Fibroblast of skin of back (primary cell): ENCODE measurements at regions not wholly inside any gene's neighbourhood (a gene's known extent, or its start where the extent isn't known, plus 50 kb on each side); places are given as distances from the start of the nearest gene placed in this dataset.

Experiments used
- DNase-seq: peaks from one replicate; pipeline ENCODE4 v3.0.0-alpha.2; 2013

- no peak for DNase-seq
Observed at GRCh38 chr5:24272741-24273140, 372.0 kb downstream of the CDH10 start.

DNA sequence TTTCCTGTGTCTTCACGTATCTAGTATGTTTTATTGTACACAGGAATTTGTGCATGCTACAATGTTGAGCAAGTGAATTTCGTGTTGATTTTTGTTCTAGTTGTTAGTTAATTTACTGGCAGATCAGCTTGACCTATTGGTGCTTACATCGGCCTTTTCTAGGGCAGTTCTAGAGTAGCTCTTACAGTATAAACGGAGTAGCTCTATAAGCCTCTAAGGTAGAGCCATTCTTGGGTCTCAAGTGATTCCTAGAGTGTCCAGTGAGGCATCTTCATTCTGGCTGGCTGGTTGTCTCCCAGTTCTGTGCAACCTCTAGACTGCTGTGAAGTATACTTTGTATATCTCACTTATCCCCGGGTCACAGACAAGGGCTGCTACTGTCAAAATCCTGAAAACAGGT, 364.6 kb downstream of the CDH10 start:
- no peak for DNase-seq

DNA sequence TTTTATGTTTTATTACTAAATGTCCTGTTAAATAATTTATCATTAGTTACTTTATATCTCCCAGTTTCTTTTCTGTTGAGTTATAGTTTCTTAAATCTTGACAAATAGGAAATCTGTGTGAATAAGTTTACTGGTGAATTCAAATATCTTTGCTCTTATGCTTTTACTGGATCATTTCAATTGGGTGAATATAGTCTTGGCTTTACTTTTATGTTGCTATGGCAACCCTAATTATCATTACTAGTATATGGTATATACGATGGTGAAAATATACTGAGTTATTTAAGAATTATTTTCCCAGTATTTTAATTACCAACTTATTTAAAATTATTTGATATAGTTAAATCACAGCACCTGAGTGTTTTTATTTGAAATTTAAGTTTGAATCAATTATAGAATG, 363.0 kb downstream of the CDH10 start:
- no peak for DNase-seq

GRCh38 chr5:24289582-24290335, 355.0 kb downstream of the CDH10 start:
- no peak for DNase-seq

DNA sequence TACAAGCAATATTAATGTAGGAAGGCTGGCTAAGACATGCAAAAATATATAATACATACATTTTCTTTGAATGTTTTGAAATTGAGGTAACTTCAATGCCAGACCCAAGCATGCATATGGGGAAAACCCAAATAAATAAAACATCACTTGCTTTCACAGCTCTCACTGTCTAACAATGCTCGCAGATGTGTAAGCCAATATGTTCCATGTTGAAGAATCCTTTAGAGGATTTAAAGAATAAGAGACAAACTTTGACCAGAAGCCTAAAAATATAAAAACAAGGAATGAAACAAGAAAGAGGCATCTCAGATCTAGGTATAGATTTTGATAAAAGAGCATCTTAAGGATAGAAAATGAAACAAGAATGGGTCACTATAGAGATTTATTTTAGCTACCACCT, 354.2 kb downstream of the CDH10 start:
- no peak for DNase-seq

DNA sequence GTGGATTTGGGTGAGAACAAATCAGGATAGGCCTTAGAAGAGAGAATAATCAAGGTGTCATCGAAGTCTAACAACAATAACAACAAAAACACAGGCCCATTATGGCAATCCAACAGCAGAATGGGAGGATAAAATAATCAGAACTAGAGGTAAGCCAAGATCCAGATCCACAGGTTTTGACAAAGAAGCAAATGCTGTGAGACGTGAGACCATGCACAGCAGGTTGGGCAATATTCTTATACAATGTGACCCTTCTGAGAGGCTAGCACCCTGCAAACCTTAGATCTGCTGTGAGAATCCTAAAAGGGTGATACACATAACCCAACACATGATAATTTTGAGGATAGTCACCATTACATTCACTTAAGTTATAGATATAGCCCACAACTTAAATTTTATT, 352.9 kb downstream of the CDH10 start:
- DNase-seq: no peak

- no peak for DNase-seq
Observed at GRCh38 chr5:24294333-24294732, 350.4 kb downstream of the CDH10 start.

DNA sequence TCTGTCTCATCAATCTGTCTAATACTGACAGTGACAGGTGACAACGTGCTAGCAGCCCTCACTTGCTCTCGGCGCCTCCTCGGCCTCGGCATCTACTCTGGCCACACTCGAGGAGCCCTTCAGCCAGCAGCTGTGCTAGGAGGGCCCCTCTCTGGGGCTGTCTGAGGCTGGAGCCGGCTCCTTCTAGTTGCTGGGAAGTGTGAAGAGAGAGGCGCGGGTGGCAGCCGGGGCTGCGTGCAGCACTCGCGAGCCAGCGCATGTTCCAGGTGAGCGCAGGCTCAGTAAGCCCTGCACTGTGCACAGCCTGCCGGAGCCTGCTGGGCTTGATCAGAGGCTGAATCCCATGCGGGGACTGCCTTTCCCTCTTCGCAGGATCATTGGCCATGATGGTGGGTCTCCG, 330.7 kb downstream of the CDH10 start:
- DNase-seq: no peak

DNA sequence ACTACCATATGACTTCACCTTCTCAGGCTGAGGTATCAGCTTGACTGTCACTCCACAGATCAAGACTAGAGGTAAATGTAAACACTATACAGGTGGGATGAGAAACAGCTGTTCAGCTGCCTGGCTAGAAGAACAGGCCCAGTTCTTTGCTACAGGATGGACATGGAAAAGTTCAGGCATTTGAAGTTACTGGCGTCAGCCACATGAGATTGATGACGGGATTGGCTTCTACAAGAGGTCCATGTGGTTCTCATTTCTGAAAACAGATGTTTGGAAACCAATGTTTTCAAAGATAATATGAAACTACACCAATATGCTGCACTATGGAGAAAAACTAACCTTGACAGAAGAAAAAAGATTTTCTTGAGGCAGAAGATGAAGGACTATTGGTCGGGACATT, 324.1 kb downstream of the CDH10 start:
- DNase-seq: no peak

- DNase-seq: no peak
Observed at GRCh38 chr5:24325306-24325832, 319.4 kb downstream of the CDH10 start.

DNA sequence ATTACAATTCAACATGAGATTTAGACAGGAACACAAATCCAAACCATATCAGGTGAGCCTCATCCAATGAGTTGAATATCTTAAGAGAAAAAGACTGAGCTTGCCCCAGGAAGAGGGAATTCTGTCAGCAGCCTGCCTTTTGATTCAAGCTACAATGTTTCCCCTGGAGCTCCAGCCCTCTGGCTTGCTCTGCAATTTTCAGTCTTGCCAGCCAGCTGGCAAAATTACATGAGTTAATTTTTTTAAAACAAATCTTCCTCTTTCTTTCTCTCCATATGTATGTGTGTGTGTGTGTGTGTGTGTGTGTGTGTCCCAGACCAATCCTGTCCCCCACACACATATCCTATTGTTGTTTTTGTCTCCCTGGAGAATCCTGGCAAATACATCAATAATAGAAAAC, 313.2 kb downstream of the CDH10 start:
- no peak for DNase-seq

GRCh38 chr5:24347158-24347557, 297.6 kb downstream of the CDH10 start:
- DNase-seq: no peak

DNA sequence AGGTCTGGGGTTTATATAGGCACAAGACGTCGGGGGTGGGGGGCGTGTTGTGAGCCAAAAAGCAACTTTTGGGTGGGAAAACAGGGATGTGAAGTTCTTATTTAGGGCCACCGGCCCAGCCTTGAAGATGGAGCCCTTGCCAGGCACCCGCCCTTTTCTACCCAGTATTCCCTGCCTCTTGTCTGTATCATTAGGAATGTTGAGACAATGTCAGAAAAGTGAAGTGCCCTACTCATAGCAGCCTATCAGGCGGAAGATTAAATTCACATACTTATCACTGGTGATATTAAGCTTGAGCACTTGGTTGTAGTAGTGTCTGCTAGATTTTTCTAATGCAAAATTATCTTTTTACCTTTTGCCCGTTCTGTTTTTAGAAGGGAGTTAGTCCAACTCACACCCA, 293.5 kb downstream of the CDH10 start:
- no peak for DNase-seq

GRCh38 chr5:24353016-24353415, 291.8 kb downstream of the CDH10 start:
- no peak for DNase-seq

- DNase-seq: no peak
Observed at GRCh38 chr5:24353611-24354010, 291.2 kb downstream of the CDH10 start.

- DNase-seq: no peak
Observed at GRCh38 chr5:24363789-24364481, 280.8 kb downstream of the CDH10 start.

- DNase-seq: no peak
Observed at GRCh38 chr5:24364711-24365110, 280.1 kb downstream of the CDH10 start.

DNA sequence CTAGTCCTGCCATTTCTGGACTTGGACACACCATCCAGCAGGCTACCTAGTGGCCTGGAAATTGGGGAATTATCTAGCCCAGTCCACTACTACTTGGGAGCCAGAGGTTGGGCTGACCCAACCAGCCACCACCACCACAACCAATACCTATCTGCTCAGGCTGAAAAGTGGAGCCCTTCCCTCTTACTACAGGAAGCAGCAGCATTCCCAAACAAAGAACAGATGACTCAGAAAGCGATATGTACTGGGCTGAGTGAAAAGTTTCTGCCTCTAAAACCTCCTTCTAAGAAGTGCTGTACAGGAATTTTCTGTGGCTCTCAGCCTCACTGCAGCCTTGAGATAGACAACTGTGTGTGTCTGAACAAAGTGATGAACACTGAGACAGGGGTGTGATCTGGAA, 279.4 kb downstream of the CDH10 start:
- no peak for DNase-seq

DNA sequence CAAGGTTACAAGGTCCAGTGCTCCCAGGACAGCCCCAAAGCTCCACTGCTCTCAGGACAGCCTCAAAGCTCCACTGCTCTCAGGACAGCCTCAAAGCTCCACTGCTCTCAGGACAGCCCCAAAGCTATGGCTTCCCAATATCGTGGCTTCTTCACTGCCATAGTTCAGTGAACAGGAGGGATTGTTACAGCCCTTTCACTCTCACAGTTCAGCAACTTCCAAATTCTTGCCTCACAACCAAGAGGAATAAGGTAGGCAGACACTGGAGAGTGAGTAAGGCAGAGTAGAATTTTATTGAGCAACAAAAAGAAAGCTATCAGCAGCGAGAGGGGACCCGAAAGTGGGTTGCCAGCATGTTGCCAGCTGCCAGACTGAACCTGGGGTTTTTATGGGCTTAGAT, 277.6 kb downstream of the CDH10 start:
- no peak for DNase-seq

DNA sequence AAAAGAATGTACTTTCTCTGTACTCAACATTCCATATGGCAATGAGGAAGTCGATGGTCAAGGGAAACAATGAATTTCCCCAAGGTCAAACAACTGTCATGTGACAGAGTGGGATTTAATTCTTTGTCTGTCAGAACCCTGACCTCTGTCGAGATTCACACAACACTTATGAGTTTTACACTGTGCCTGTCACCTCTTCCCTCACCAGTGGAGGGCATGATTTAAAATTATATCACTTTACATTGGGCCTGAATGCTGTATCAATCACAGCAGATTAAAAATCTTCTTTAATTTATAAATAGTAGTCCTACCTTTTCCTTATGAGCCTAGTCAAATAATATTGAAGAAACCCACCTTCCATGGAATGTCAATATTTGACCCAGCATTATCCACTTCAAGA, 276.7 kb downstream of the CDH10 start:
- no peak for DNase-seq

- DNase-seq: no peak
Observed at GRCh38 chr5:24376210-24376609, 268.6 kb downstream of the CDH10 start.

DNA sequence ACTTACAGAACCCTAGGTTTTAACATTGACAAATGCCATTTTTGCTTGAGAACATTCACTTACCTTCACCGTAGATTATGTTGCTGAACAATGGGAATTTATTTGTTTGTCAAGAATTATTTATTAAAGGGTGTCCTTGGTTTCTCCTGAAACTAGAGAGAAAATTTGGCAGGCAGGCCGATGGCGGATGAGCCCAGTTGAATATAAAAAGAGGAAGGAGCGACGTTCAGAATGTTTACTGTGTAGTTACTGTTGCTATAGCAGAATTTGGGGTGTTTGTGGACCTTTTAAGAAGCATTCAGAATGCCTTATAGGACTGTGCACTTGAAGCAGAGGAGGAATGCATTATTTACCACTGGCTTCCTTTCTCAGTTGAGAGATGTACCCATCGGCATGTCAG, 268.2 kb downstream of the CDH10 start:
- DNase-seq: no peak

GRCh38 chr5:24381861-24382489, 262.8 kb downstream of the CDH10 start:
- DNase-seq: no peak

- no peak for DNase-seq
Observed at GRCh38 chr5:24385070-24385469, 259.7 kb downstream of the CDH10 start.
